NCI-H1930 (cell line): ENCODE measurements at regions not wholly inside any gene's neighbourhood (a gene's known extent, or its start where the extent isn't known, plus 50 kb on each side); places are given as distances from the start of the nearest gene placed in this dataset.
"Not testable (repeated sequence)": the region's sequence is repeated elsewhere in the genome, so short reads cannot be mapped to it uniquely, and the experiment has no call there.

Source experiments
- DNase-seq, 2 experiments: peaks; one replicate each; lab custom pipeline; 2025; lab: John Stamatoyannopoulos, UW

GRCh38 chr7:49665963-49666362 is 107.5 kb upstream of the VWC2 start:
- DNase-seq, result not testable (repeated sequence)

GRCh38 chr7:49666764-49667163 is 106.7 kb upstream of the VWC2 start:
- DNase-seq, result no peak

- DNase-seq, result no peak
Observed at GRCh38 chr7:49669285-49669684, 104.2 kb upstream of the VWC2 start.

- DNase-seq, result no peak
Observed at GRCh38 chr7:49669692-49670260, 103.7 kb upstream of the VWC2 start.

- DNase-seq, result no peak
Observed at GRCh38 chr7:49670991-49671390, 102.4 kb upstream of the VWC2 start.

GRCh38 chr7:49692516-49692915 is 80.9 kb upstream of the VWC2 start:
- DNase-seq, result no peak

- DNase-seq, result no peak
Observed at GRCh38 chr7:49695971-49696370, 77.5 kb upstream of the VWC2 start.

GRCh38 chr7:49700841-49701240 is 72.6 kb upstream of the VWC2 start:
- DNase-seq, result no peak

- DNase-seq, result no peak
Observed at GRCh38 chr7:49702099-49702498, 71.3 kb upstream of the VWC2 start.

- DNase-seq, result no peak
Observed at GRCh38 chr7:49703337-49703736, 70.1 kb upstream of the VWC2 start.

GRCh38 chr7:49703881-49704280 is 69.6 kb upstream of the VWC2 start:
- DNase-seq, result no peak

GRCh38 chr7:49706106-49706505 is 67.3 kb upstream of the VWC2 start:
- no peak for DNase-seq

- no peak for DNase-seq
Observed at GRCh38 chr7:49707891-49708290, 65.5 kb upstream of the VWC2 start.

- no peak for DNase-seq
Observed at GRCh38 chr7:49708590-49708989, 64.8 kb upstream of the VWC2 start.

GRCh38 chr7:49711072-49711723 is 62.2 kb upstream of the VWC2 start:
- not testable (repeated sequence) for DNase-seq

- DNase-seq, result no peak
Observed at GRCh38 chr7:49714182-49714581, 59.3 kb upstream of the VWC2 start.

GRCh38 chr7:49715486-49715885 is 58.0 kb upstream of the VWC2 start:
- no peak for DNase-seq

GRCh38 chr7:49717547-49717946 is 55.9 kb upstream of the VWC2 start:
- no peak for DNase-seq

- no peak for DNase-seq
Observed at GRCh38 chr7:49718760-49719159, 54.7 kb upstream of the VWC2 start.

GRCh38 chr7:49721441-49721840 is 52.0 kb upstream of the VWC2 start:
- DNase-seq, result no peak
